GM12872 (cell line): ENCODE measurements at regions not wholly inside any gene's neighbourhood (a gene's known extent, or its start where the extent isn't known, plus 50 kb on each side); places are given as distances from the start of the nearest gene placed in this dataset.

Source experiments
- TF ChIP-seq, protein P1 (sequence below): IDR thresholded peaks from 3 replicates; pipeline ENCODE4 v1.5.1; 2011; ENCODE audit warnings: low read depth, mild to moderate bottlenecking, low read length, moderate library complexity; ENCODE audit not compliant: insufficient read depth

DNA sequence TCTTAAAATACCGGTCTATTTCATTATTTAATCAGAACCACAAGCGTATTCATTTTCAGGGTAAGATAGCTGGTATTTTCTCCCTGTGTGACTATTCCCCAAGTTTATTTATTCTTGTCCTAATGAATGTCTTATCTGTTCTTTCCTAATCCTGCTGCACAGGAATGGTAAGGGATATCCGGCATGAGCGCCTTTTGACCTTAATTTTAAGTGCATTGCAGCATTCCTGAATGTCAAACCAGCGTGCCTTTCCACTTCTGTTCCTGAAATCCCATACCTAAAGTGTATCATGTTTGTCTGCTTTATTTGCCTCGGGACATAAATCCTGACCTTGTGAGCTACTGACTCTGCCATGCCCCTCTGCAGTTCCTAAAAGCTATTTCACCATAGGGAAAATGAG lies 1713.2 kb upstream of the FLRT2 start:
- TF ChIP-seq, protein P1, sequence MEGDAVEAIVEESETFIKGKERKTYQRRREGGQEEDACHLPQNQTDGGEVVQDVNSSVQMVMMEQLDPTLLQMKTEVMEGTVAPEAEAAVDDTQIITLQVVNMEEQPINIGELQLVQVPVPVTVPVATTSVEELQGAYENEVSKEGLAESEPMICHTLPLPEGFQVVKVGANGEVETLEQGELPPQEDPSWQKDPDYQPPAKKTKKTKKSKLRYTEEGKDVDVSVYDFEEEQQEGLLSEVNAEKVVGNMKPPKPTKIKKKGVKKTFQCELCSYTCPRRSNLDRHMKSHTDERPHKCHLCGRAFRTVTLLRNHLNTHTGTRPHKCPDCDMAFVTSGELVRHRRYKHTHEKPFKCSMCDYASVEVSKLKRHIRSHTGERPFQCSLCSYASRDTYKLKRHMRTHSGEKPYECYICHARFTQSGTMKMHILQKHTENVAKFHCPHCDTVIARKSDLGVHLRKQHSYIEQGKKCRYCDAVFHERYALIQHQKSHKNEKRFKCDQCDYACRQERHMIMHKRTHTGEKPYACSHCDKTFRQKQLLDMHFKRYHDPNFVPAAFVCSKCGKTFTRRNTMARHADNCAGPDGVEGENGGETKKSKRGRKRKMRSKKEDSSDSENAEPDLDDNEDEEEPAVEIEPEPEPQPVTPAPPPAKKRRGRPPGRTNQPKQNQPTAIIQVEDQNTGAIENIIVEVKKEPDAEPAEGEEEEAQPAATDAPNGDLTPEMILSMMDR: no peak

DNA sequence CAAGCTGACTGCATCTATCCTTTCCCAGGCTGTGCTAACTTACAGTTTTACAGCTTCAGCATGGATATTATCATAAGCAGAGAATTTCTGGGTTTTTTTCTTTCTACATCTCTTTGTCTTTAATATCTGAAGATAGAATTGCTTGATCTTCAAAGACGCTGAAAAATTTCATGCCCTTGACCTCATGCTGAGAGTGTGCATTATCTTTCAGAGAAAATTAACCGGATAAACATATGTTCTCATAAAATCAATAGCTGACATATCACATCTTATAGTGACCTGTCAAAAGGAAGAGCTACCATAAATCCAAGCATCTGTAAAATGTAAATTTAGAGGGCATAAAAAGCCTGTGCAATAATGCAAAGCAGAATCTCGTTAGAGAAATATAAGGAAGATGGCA lies 1704.1 kb upstream of the FLRT2 start:
- TF ChIP-seq, protein P1: no peak

DNA sequence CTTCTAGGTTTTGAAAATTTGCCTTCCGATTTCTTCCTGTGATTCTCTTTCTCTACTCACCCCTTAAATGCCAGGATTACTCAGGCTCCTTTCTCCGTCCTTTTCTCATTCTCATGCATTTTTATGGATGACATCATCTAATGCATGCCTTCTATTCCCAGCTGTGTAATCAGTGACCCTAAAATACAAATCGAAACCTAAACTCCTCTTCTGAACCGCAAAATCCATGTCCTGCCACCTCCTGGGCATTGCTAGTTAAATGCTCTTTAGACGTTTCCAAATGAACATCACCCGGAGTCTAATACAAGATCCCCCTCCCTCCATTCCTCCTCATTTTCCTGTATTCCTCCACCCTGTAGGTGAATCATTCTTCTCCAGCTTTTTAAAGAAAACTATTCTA lies 1703.1 kb upstream of the FLRT2 start:
- TF ChIP-seq, protein P1: no peak

DNA sequence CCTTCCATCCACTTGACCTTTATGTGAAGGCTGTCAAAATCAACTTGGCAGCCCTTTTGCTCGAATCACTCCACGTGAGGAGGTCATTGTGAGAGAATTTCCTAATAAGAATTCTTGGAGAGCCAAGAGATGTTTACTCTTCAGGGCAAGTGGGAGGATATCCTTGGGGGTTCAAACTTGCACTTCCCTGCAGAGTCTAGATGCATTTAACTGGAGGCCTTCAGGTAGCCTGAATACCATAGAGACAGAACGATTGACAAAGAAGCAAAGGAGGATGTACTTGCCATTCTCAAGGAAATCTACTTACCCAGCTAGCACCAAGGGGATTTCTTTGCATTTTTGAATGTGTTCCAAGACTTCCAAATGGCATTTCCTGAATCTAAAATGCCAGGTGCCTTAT lies 1702.6 kb upstream of the FLRT2 start:
- TF ChIP-seq, protein P1: no peak

DNA sequence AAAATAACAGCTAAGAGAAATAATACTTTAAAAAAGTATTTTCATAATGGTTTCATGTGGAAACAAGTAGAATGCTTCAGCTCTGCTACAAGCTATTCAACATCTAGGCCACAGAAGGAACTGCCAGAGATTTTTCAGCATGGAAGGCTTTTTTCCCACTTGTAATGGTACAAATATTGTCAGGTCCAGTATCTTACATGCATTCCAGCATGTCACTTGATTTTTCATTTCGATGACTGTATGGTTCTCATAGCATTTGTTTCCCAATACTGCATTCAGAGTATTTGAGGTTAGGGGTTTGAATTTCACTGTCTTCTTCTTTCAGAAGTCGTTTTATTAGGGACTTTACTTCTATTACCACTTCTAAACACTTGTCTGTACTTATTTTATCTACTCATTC lies 1701.5 kb upstream of the FLRT2 start:
- TF ChIP-seq, protein P1: no peak

DNA sequence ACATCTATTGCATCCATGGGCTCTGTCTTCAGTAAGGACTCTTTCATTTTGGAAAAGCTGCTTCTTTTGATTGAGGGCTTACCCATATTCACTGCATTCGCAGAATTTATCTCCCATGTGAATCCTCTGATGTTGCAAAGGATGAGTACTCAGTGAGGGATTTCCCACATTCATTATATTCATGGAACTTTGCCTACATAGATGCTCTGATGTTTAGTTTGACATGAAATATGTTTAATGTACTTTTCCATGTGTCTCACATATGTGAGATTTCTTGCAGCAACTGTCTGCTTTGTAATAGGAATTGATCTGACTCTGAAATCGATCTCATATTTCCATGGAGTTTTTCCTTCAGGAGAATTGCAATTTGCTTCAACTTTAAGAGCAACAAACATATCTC lies 1699.6 kb upstream of the FLRT2 start:
- TF ChIP-seq, protein P1: no peak

DNA sequence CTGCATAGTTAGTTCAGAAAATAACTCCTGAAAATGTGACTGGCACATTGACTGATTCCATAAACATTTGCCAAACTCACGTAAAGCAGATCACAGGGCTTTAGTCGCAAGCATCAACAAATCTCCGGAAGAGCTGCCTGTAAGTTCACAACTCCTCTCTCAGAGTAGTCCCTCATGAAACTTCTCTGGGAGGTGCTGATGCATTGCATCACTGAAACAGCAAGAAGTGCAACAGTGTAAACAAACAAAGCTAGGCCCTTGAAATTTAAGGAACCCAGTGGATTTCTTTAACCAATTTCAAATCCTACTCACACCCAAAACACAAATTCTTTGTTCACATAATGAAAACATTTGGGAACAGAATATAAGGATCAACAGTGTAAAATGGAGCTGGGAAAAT lies 1691.7 kb upstream of the FLRT2 start:
- TF ChIP-seq, protein P1: no peak

DNA sequence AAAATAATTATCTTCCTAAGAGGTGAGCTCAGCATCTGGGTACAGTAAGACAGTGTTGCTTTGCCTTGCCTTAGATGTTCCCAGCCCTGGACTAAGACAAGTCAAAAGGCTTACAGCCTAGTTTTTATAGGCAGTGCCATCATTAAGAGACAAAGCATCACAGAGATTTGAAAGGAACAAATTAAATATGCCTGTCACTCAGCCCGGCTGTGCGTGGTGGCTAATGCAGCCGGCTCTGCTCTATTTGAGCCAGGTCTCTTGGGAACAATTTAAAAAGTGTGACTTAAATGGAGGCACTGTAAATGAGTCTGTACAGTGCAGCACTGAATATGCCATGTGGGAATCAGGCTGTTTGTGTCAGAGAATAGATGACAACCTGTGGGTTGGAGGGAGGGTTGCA lies 1687.4 kb upstream of the FLRT2 start:
- TF ChIP-seq, protein P1: no peak
